ENCODE measurements at regions not wholly inside any gene's neighbourhood (a gene's known extent, or its start where the extent isn't known, plus 50 kb on each side); places are given as distances from the start of the nearest gene placed in this dataset.

- TF ChIP-seq NFRKB (IDR thresholded peaks at IDR 0.05): no peak
- no peak for TF ChIP-seq FOXA1 (IDR thresholded peaks at IDR 0.05)
- no peak for TF ChIP-seq CTBP1 (IDR thresholded peaks at IDR 0.05; ENCODE audit: borderline replicate concordance)
- TF ChIP-seq ARNT (IDR thresholded peaks at IDR 0.05): no peak
- no peak for TF ChIP-seq SP1 (IDR thresholded peaks at IDR 0.05)
Observed at GRCh38 chr12:131635491-131636122, 75.3 kb upstream of the SFSWAP start.
